ENCODE measurements at regions not wholly inside any gene's neighbourhood (a gene's known extent, or its start where the extent isn't known, plus 50 kb on each side); places are given as distances from the start of the nearest gene placed in this dataset.

GRCh38 chr16:85441189-85441889 lies 171.8 kb upstream of the GSE1 start:
- ATAC-seq = peak; percentile 40; the same call in 1 of the 2 replicates
- H3K9me3 ChIP-seq (ENCODE audit: control insufficient read depth, insufficient read depth, low read depth, low read length) = no peaks in the 10 kb centered on the region
- DNase-seq (ENCODE audit: low read depth, low spot score) = no peak
- H3K27me3 ChIP-seq (ENCODE audit: control insufficient read depth, insufficient read depth, low read length) = no peaks in the 10 kb centered on the region
- H3K4me1 ChIP-seq (ENCODE audit: control insufficient read depth, insufficient read depth, low read length) = peaks cover 14% of the 10 kb centered on the region
- no TSS peak for BruUV-seq (replicated peaks)
- H3K36me3 ChIP-seq (ENCODE audit: control insufficient read depth, insufficient read depth, low read length) = no peaks in the 10 kb centered on the region
- CTCF ChIA-PET = no interaction called here
- TF ChIP-seq TCF7L2 (IDR thresholded peaks at IDR 0.05; ENCODE audit: low read depth, low read length) = no peak
- TF ChIP-seq, protein P1, sequence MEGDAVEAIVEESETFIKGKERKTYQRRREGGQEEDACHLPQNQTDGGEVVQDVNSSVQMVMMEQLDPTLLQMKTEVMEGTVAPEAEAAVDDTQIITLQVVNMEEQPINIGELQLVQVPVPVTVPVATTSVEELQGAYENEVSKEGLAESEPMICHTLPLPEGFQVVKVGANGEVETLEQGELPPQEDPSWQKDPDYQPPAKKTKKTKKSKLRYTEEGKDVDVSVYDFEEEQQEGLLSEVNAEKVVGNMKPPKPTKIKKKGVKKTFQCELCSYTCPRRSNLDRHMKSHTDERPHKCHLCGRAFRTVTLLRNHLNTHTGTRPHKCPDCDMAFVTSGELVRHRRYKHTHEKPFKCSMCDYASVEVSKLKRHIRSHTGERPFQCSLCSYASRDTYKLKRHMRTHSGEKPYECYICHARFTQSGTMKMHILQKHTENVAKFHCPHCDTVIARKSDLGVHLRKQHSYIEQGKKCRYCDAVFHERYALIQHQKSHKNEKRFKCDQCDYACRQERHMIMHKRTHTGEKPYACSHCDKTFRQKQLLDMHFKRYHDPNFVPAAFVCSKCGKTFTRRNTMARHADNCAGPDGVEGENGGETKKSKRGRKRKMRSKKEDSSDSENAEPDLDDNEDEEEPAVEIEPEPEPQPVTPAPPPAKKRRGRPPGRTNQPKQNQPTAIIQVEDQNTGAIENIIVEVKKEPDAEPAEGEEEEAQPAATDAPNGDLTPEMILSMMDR (IDR thresholded peaks at IDR 0.05) = peak; percentile 74
- H3K4me3 ChIP-seq (ENCODE audit: low read depth in 2 of 2, low read length in 2 of 2) = no peak overlapping the region
- H3K27ac ChIP-seq (ENCODE audit: low read length) = no peak overlapping the region
- intact Hi-C loops (cut with micrococcal nuclease; ENCODE audit: unreplicated experiment) (loop anchor here (10.0 kb wide), 1 partner anchor 103 kb away; no protein-coding TSS in a partner anchor), in situ Hi-C loops (cut with HindIII; ENCODE audit: low pct_unique_long_range_greater_than_20kb, low sequenced_read_pairs) (no loop called here)
- POLR2A ChIA-PET = no interaction called here

- Histone ChIP-seq H3K4me3 (ENCODE audit: low read depth in 2 of 2, low read length in 2 of 2) (no peak overlapping the region), H3K27me3 (ENCODE audit: control insufficient read depth, insufficient read depth, low read length) (no peaks in the 10 kb centered on the region), H3K4me1 (ENCODE audit: control insufficient read depth, insufficient read depth, low read length) (peaks cover 12% of the 10 kb centered on the region), H3K36me3 (ENCODE audit: control insufficient read depth, insufficient read depth, low read length) (no peaks in the 10 kb centered on the region), H3K9me3 (ENCODE audit: control insufficient read depth, insufficient read depth, low read depth, low read length) (no peaks in the 10 kb centered on the region), H3K27ac (ENCODE audit: low read length) (no peak overlapping the region)
- BruUV-seq (replicated peaks) = no TSS peak
- intact Hi-C loops (cut with micrococcal nuclease; ENCODE audit: unreplicated experiment) (loop anchor here (10.0 kb wide), 1 partner anchor 103 kb away; no protein-coding TSS in a partner anchor), in situ Hi-C loops (cut with HindIII; ENCODE audit: low pct_unique_long_range_greater_than_20kb, low sequenced_read_pairs) (no loop called here)
- TF ChIP-seq TCF7L2 (IDR thresholded peaks at IDR 0.05; ENCODE audit: low read depth, low read length) (no peak), POLR2AphosphoS5 (IDR thresholded peaks at IDR 0.05; ENCODE audit: low read depth, low read length) (no peak), SIN3A (IDR thresholded peaks at IDR 0.05; ENCODE audit: borderline replicate concordance, insufficient read depth, low read depth, low read length) (no peak)
- TF ChIP-seq, protein P2, sequence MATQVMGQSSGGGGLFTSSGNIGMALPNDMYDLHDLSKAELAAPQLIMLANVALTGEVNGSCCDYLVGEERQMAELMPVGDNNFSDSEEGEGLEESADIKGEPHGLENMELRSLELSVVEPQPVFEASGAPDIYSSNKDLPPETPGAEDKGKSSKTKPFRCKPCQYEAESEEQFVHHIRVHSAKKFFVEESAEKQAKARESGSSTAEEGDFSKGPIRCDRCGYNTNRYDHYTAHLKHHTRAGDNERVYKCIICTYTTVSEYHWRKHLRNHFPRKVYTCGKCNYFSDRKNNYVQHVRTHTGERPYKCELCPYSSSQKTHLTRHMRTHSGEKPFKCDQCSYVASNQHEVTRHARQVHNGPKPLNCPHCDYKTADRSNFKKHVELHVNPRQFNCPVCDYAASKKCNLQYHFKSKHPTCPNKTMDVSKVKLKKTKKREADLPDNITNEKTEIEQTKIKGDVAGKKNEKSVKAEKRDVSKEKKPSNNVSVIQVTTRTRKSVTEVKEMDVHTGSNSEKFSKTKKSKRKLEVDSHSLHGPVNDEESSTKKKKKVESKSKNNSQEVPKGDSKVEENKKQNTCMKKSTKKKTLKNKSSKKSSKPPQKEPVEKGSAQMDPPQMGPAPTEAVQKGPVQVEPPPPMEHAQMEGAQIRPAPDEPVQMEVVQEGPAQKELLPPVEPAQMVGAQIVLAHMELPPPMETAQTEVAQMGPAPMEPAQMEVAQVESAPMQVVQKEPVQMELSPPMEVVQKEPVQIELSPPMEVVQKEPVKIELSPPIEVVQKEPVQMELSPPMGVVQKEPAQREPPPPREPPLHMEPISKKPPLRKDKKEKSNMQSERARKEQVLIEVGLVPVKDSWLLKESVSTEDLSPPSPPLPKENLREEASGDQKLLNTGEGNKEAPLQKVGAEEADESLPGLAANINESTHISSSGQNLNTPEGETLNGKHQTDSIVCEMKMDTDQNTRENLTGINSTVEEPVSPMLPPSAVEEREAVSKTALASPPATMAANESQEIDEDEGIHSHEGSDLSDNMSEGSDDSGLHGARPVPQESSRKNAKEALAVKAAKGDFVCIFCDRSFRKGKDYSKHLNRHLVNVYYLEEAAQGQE (IDR thresholded peaks at IDR 0.05; ENCODE audit: insufficient read depth in 1 of 2, low read depth in 2 of 2, low read length in 1 of 2) = no peak
- TF ChIP-seq, protein P1 (IDR thresholded peaks at IDR 0.05) = no peak
- DNase-seq (ENCODE audit: low read depth, low spot score) (no peak), ATAC-seq (no peak)
- ChIA-PET CTCF (interaction anchor here (0.5 kb wide), 1 partner anchor 116 kb away, joined by 3 read pairs; no protein-coding TSS in a partner anchor), POLR2A (no interaction called here)
Measured at GRCh38 chr16:85441890-85442670, 171.0 kb upstream of the GSE1 start.
